HEK293T (cell line): ENCODE measurements at regions not wholly inside any gene's neighbourhood (a gene's known extent, or its start where the extent isn't known, plus 50 kb on each side); places are given as distances from the start of the nearest gene placed in this dataset.
"Not testable (repeated sequence)": the region's sequence is repeated elsewhere in the genome, so short reads cannot be mapped to it uniquely, and the experiment has no call there.

Experiments
- CTCF ChIA-PET: fragments of 350-600 bp; formaldehyde crosslinking; extraction: SDS; loops from one replicate; lab custom pipeline; 2021; ENCODE audit warnings: antibody characterized with exemption, inconsistent platforms; lab: Yijun Ruan, JAX
- POLR2A ChIA-PET: fragments of 350-600 bp; formaldehyde crosslinking; extraction: SDS; loops from one replicate; lab custom pipeline; 2020; ENCODE audit warnings: antibody characterized with exemption, inconsistent platforms; lab: Yijun Ruan, JAX
- DNase-seq: peaks from one replicate; pipeline ENCODE4 v3.0.0; 2012; ENCODE audit warnings: mixed read lengths; ENCODE audit errors: extremely low spot score
- ARNT ChIP-seq: fragments of 450-650 bp; IDR thresholded peaks from 2 replicates; pipeline ENCODE4 v1.6.1; 2017; ENCODE audit warnings: mild to moderate bottlenecking
- BHLHE40 ChIP-seq: fragments of 450-650 bp; IDR thresholded peaks from 2 replicates; pipeline ENCODE4 v1.6.1; 2016; ENCODE audit warnings: mild to moderate bottlenecking, moderate library complexity, borderline replicate concordance
- CTBP1 ChIP-seq: fragments of 450-650 bp; IDR thresholded peaks from 2 replicates; pipeline ENCODE4 v1.6.1; 2016; ENCODE audit warnings: borderline replicate concordance
- ELF4 ChIP-seq: fragments of 450-650 bp; IDR thresholded peaks from 2 replicates; pipeline ENCODE4 v1.6.1; 2017; ENCODE audit warnings: antibody characterized with exemption
- FOXA1 ChIP-seq: fragments of 450-650 bp; IDR thresholded peaks from 2 replicates; pipeline ENCODE4 v1.6.1; 2016; ENCODE audit warnings: mild to moderate bottlenecking
- FOXK2 ChIP-seq: fragments of 450-650 bp; IDR thresholded peaks from 2 replicates; pipeline ENCODE4 v1.6.1; 2016; ENCODE audit warnings: mild to moderate bottlenecking
- FOXM1 ChIP-seq: fragments of 450-650 bp; IDR thresholded peaks from 2 replicates; pipeline ENCODE4 v1.6.1; 2017; ENCODE audit warnings: mild to moderate bottlenecking, borderline replicate concordance
- HDGF ChIP-seq: fragments of 450-650 bp; IDR thresholded peaks from 2 replicates; pipeline ENCODE4 v1.6.1; 2017; ENCODE audit warnings: antibody characterized with exemption, borderline replicate concordance
- L3MBTL2 ChIP-seq: fragments of 450-650 bp; conservative IDR thresholded peaks from 2 replicates; pipeline ENCODE4 v1.6.1; 2016; ENCODE audit warnings: mild to moderate bottlenecking
- LEF1 ChIP-seq: fragments of 450-650 bp; IDR thresholded peaks from 2 replicates; pipeline ENCODE4 v1.6.1; 2017; ENCODE audit warnings: mild to moderate bottlenecking, borderline replicate concordance
- NFRKB ChIP-seq: fragments of 450-650 bp; IDR thresholded peaks from 2 replicates; pipeline ENCODE4 v1.6.1; 2016; ENCODE audit warnings: mild to moderate bottlenecking, moderate library complexity
- SP1 ChIP-seq: fragments of 450-650 bp; IDR thresholded peaks from 2 replicates; pipeline ENCODE4 v1.6.1; 2017
- SUZ12 ChIP-seq: fragments of 450-650 bp; IDR thresholded peaks from 2 replicates; pipeline ENCODE4 v1.6.1; 2016; ENCODE audit warnings: mild to moderate bottlenecking
- TARDBP ChIP-seq: fragments of 450-650 bp; IDR thresholded peaks from 2 replicates; pipeline ENCODE4 v1.6.1; 2016
- ZNF384 ChIP-seq: fragments of 450-650 bp; IDR thresholded peaks from 2 replicates; pipeline ENCODE4 v1.6.1; 2016
- TF ChIP-seq, protein P1 (sequence below): fragments of 450-650 bp; IDR thresholded peaks from 2 replicates; pipeline ENCODE4 v1.6.1; 2016

DNA sequence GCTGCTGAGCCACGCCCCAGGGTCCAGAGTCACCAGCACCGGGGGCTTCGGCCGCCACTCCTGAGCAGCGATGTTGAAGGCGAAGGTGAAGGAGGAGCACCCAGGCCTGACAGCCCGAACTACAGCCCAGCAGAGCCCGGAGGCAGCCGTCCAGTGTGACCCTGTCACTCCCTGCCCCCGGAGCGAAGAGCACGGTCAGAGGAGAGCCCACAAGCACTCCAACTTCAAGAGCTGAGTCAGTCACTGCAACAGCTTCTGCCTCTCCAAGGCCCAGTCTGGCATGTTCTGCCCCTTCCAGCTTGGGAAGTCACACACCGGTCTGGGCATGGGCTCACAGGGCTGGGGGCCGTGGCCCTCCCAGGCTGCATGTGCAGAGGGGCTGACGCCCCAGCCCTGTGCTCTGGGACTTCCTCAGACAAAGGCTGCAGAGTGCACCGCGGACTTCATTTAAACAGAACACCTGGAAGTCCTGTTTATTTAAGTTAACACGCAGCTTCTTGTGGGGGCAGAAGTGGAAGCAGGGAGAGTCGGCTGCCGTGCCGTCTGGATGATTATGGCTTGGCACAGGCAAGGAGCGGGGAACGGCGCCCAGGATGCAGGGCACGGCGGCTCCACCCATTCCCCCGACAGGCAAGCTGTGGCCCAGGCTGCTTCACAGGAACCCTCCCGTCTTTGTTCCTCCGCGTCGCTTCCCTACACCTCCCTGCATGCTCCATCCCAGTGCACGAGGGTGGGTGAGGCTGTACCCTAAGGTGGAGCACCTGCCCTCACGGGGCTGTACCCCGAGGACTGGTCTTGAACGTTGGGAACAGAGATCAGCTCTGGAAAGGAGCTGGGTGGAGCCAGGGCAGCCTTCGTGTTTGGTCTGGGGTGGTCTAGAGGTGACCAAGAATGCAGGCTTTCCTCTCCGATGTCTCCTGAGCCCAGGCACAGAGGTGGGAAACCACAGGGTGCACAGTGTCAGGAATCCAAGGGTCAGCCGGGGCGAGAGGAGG, 68.9 kb upstream of the METRNL start:
- no peak for DNase-seq
- TF ChIP-seq ARNT (no peak), FOXM1 (no peak)
- POLR2A ChIA-PET: no interaction called here
- CTCF ChIA-PET: no interaction called here

DNA sequence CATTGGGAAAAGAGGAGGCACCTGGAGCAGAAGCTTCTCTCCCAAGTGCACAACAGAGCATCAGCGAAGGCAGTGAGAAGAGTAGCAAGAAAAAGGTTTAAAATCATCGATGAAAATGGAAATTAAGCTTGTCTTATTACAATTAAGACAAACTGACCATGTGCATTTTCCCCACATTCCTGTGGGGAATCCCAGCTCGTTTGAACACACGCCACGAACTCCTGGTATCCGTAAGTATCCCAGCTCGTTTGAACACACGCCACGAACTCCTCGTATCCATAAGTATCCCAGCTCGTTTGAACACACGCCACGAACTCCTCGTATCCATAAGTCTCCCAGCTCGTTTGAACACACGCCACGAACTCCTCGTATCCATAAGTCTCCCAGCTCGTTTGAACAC, 67.7 kb upstream of the METRNL start:
- POLR2A ChIA-PET, DNase-seq, CTCF ChIA-PET: not testable (repeated sequence)

DNA sequence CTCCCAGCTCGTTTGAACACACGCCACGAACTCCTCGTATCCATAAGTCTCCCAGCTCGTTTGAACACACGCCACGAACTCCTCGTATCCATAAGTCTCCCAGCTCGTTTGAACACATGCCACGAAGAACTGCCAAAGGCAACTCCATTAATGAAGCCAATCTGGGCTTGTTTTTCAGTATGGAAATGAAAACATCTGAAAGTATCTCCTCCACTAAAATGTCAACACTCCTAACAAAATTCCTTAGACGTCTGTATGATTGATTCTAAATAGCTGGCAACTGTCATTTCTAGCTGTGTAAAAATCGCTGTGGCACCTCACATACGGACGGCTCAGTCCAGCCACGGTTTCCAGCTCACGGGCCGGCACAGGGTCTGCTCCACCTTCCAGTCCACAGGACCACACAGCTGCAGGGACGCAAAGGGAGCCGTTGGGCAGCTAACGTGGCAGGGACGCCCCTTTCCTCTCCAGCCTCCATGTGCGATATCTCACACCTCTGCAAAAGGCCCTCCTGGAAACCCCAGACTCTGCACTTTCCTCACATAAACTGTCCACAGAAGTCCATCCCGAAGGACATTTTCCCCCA, 67.1 kb upstream of the METRNL start:
- TF ChIP-seq FOXM1 (no peak), HDGF (no peak), SP1 (no peak), FOXA1 (no peak), FOXK2 (no peak), ARNT (no peak), L3MBTL2 (no peak), BHLHE40 (no peak)
- ChIA-PET CTCF (no interaction called here), POLR2A (no interaction called here)
- DNase-seq: no peak

DNA sequence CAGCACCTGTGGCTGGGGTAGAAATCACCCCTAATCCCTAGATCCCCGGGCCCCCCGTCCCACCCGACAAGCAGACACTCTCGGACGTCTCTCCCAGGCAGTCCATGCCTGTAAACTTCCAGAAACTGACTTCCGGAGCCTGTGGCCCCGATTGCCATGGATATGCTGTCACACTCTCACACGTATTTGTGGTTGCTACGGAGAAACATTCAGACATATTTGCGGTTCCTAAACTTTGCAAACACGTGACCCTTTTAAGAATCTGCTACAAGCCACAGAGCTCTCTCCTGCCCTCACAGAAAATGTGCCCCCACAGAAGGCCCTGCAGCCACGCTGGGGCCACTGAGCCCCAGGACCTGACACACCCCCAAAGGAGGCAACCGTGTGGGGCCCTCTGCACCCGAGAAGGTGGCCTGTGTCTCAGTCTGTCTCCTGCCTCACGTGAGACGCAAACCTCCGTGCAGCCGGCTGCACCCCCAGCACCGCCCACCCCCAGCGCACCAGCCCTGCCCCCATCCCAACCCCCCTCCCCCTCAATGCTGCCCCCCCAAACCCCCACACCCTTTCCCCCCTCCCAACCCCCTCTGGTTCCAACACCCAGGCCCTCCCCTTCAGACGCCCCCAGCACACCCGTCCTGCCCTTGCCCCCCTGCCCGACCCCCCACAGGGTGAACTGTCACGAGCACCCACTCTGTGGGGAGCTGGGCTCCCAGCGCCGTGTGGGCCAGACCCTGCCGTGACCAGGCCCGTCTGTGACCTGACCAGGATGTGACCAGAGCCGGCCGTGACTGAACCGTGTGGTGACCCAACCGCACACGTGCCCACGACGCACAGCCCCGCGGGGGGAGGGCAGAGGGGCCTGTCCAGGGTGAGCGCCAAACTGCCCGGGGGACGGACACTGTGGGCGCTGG, 66.3 kb upstream of the METRNL start:
- ChIA-PET CTCF (no interaction called here), POLR2A (no interaction called here)
- no peak for DNase-seq
- TF ChIP-seq, protein P1, sequence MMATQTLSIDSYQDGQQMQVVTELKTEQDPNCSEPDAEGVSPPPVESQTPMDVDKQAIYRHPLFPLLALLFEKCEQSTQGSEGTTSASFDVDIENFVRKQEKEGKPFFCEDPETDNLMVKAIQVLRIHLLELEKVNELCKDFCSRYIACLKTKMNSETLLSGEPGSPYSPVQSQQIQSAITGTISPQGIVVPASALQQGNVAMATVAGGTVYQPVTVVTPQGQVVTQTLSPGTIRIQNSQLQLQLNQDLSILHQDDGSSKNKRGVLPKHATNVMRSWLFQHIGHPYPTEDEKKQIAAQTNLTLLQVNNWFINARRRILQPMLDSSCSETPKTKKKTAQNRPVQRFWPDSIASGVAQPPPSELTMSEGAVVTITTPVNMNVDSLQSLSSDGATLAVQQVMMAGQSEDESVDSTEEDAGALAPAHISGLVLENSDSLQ: no peak
- TF ChIP-seq ARNT (no peak), FOXA1 (no peak), FOXM1 (no peak), HDGF (no peak), FOXK2 (no peak), SUZ12 (no peak), ZNF384 (no peak), SP1 (no peak), ELF4 (no peak), BHLHE40 (no peak), CTBP1 (no peak), L3MBTL2 (no peak), NFRKB (no peak), TARDBP (no peak), LEF1 (no peak)

DNA sequence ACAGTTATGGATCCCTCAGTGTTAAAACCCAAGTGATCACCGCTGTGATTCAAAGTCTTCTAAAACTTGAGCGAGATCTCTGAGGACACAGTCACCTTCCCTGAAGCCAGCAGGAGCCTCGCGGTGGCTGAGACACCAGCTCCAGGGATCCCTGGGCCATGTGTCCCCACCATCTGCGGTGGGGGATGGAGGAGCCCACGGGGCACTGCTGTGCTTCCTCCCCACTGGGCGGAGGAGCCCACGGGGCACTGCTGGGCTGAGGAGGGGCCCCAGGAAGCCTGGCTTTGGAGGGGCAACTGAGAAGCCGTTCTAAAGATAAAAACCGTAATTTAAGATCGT, 65.7 kb upstream of the METRNL start:
- TF ChIP-seq, protein P1: no peak
- no peak for TF ChIP-seq SP1
- TF ChIP-seq NFRKB: no peak
- TF ChIP-seq SUZ12: no peak
- TF ChIP-seq FOXM1: no peak
- no peak for TF ChIP-seq CTBP1
- no peak for TF ChIP-seq ELF4
- DNase-seq: no peak
- POLR2A ChIA-PET: no interaction called here
- CTCF ChIA-PET: no interaction called here

DNA sequence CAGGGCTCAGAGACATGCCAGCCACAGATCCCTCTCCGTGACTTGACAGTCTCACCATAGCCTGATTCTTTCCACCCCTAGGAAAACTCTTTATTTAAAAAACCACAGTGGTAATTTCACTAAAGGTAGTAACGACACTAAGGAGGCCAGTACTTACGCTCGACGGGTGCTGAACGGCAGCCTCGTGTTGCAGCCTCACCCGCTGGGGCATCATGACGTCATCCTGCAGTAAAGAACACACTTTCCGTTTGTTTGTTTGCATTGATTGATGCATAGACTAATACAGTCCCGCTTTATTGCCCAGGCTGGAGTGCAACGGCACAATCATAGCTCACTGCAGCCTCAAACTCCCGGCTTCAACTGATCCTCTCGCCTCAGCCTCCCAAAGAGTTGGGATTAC, 65.1 kb upstream of the METRNL start:
- CTCF ChIA-PET: no interaction called here

More for the DNA sequence above, 65.1 kb upstream of the METRNL start:
- POLR2A ChIA-PET: no interaction called here
- peak; percentile 59 for DNase-seq
- peak; percentile 80 for TF ChIP-seq L3MBTL2
- no peak for TF ChIP-seq ARNT
- no peak for TF ChIP-seq SUZ12
- TF ChIP-seq FOXK2: no peak
- TF ChIP-seq CTBP1: no peak
- TF ChIP-seq ELF4: no peak
- TF ChIP-seq, protein P1: peak; percentile 57; the same call in 1 of the 2 replicates
- TF ChIP-seq FOXM1: no peak
- TF ChIP-seq BHLHE40: no peak
- TF ChIP-seq NFRKB: no peak
